ENCODE measurements at regions not wholly inside any gene's neighbourhood (a gene's known extent, or its start where the extent isn't known, plus 50 kb on each side); places are given as distances from the start of the nearest gene placed in this dataset.

- FAIRE-seq (no peak), DNase-seq (ENCODE audit: low read depth, low spot score) (no peak)
- Histone ChIP-seq H3K9ac (ENCODE audit: control insufficient read depth, extremely low read depth, insufficient read depth, low read length) (no peak overlapping the region), H4K20me1 (ENCODE audit: control insufficient read depth, extremely low read depth, insufficient read depth, low read length) (no peaks in the 10 kb centered on the region), H3K9me1 (ENCODE audit: control insufficient read depth, extremely low read depth, insufficient read depth, low read length) (no peaks in the 10 kb centered on the region), H3K36me3 (ENCODE audit: control insufficient read depth in 2 of 2, extremely low read depth in 1 of 2, insufficient read depth in 2 of 2, low read length in 2 of 2) (no peaks in the 10 kb centered on the region), H3K9me3 (ENCODE audit: control insufficient read depth, low read depth, low read length) (no peaks in the 10 kb centered on the region), H3K4me2 (ENCODE audit: control insufficient read depth, extremely low read depth, insufficient read depth, low read depth, low read length) (no peak overlapping the region), H2AFZ (ENCODE audit: control insufficient read depth, low read length) (no peak overlapping the region), H3K4me1 (ENCODE audit: control insufficient read depth, extremely low read depth, insufficient read depth, low read length) (no peaks in the 10 kb centered on the region), H3K27ac (ENCODE audit: control insufficient read depth, insufficient read depth, low read length) (no peak overlapping the region), H3K27me3 (ENCODE audit: control insufficient read depth, extremely low read depth, insufficient read depth, low read length) (no peaks in the 10 kb centered on the region), H3K79me2 (ENCODE audit: control insufficient read depth, insufficient read depth, low read length) (no peaks in the 10 kb centered on the region), H3K4me3 (ENCODE audit: control insufficient read depth in 2 of 3, extremely low read depth in 1 of 3, insufficient read depth in 2 of 3, low read depth in 1 of 3, low read length in 3 of 3) (no peak overlapping the region)
- dilution Hi-C loops (cut with MboI; ENCODE audit: extremely low pct_ligation_motif_present, low sequenced_read_pairs): no loop called here
- TF ChIP-seq EZH2 (IDR thresholded peaks at IDR 0.05; ENCODE audit: low read length) (no peak), CTCF (optimal IDR thresholded peaks at IDR 0.05 in 1 of 3, IDR thresholded peaks at IDR 0.05 in 1 of 3, conservative IDR thresholded peaks at IDR 0.05 in 1 of 3; ENCODE audit: extremely low read depth in 1 of 3, insufficient read depth in 2 of 3, low read length in 3 of 3) (no peak)
Measured at GRCh38 chr2:84326831-84327432, 132.1 kb downstream of the SUCLG1 start.

DNA sequence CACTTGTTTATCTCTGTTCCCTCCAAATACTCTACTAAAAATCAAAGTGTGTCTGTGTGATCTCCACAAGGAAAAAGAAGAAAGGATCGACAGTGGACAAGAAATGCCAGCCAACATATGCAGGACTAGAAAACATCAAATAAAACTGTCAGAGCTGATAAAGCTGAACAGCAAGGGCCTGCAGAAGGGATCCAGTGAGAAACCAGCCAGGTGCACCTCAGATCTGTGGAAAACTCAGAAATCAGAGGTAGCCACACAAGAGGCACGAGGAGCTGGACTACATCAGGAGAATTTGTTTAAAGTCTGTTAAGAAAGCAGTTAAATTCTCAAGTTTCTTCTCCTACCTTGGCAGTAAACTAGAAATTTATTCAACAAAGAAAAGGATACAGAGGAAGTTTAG, 135.2 kb downstream of the SUCLG1 start:
- no peak for FAIRE-seq
- Histone ChIP-seq H3K9ac (ENCODE audit: control insufficient read depth, extremely low read depth, insufficient read depth, low read length) (no peak overlapping the region), H3K27me3 (ENCODE audit: control insufficient read depth, extremely low read depth, insufficient read depth, low read length) (no peaks in the 10 kb centered on the region), H3K9me3 (ENCODE audit: control insufficient read depth, low read depth, low read length) (no peaks in the 10 kb centered on the region), H3K4me1 (ENCODE audit: control insufficient read depth, extremely low read depth, insufficient read depth, low read length) (no peaks in the 10 kb centered on the region), H3K27ac (ENCODE audit: control insufficient read depth, insufficient read depth, low read length) (no peak overlapping the region), H3K4me3 (ENCODE audit: control insufficient read depth in 2 of 3, extremely low read depth in 1 of 3, insufficient read depth in 2 of 3, low read depth in 1 of 3, low read length in 3 of 3) (no peak overlapping the region), H4K20me1 (ENCODE audit: control insufficient read depth, extremely low read depth, insufficient read depth, low read length) (no peaks in the 10 kb centered on the region), H3K36me3 (ENCODE audit: control insufficient read depth in 2 of 2, extremely low read depth in 1 of 2, insufficient read depth in 2 of 2, low read length in 2 of 2) (no peaks in the 10 kb centered on the region), H3K9me1 (ENCODE audit: control insufficient read depth, extremely low read depth, insufficient read depth, low read length) (no peaks in the 10 kb centered on the region), H3K79me2 (ENCODE audit: control insufficient read depth, insufficient read depth, low read length) (no peaks in the 10 kb centered on the region), H3K4me2 (ENCODE audit: control insufficient read depth, extremely low read depth, insufficient read depth, low read depth, low read length) (no peak overlapping the region), H2AFZ (ENCODE audit: control insufficient read depth, low read length) (no peak overlapping the region)
- no peak for DNase-seq (ENCODE audit: low read depth, low spot score)
- TF ChIP-seq CTCF (optimal IDR thresholded peaks at IDR 0.05 in 1 of 3, IDR thresholded peaks at IDR 0.05 in 1 of 3, conservative IDR thresholded peaks at IDR 0.05 in 1 of 3; ENCODE audit: extremely low read depth in 1 of 3, insufficient read depth in 2 of 3, low read length in 3 of 3): no peak
- TF ChIP-seq EZH2 (IDR thresholded peaks at IDR 0.05; ENCODE audit: low read length): no peak
- dilution Hi-C loops (cut with MboI; ENCODE audit: extremely low pct_ligation_motif_present, low sequenced_read_pairs): no loop called here
